Posterior vena cava (tissue), 2 donors: ENCODE measurements at regions not wholly inside any gene's neighbourhood (a gene's known extent, or its start where the extent isn't known, plus 50 kb on each side); places are given as distances from the start of the nearest gene placed in this dataset.

ENCODE experiments used
- DNase-seq: peaks from one replicate; pipeline ENCODE4 v3.0.0-alpha.2; 2020; ENCODE audit warnings: low spot score
- intact Hi-C, 2 donors: fragments of 100-400 bp; cut with DNase I; formaldehyde crosslinking; loops; one replicate each; pipeline versions ENCODE4 v1.14.1 to v1.14.2; 2022 to 2023
- donor health status: DM: yes; HTN: yes; CAD: no.
- donor health status: DM: yes; HTN: yes; CAD: no.

DNA sequence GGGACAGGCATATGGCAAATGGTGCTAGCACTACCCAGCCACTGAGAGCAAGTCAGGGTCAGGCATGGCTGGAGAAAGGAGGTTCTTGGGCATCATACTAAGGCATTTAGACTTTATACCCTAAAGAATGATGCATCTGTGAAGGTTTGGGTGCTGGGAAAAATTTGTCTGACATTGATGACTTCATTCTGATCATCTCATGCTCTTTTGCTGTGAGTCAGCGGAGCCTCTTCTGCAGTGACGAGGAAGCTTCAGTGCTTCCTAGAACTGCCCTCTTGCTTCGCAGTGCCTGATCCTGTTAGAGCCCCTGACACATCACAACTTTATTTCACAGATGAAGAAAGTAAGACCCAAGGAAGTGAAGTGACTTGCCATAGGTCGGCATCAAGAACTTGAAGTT lies 266.6 kb upstream of the GAS1 start:
- intact Hi-C loops = no loop called here

DNA sequence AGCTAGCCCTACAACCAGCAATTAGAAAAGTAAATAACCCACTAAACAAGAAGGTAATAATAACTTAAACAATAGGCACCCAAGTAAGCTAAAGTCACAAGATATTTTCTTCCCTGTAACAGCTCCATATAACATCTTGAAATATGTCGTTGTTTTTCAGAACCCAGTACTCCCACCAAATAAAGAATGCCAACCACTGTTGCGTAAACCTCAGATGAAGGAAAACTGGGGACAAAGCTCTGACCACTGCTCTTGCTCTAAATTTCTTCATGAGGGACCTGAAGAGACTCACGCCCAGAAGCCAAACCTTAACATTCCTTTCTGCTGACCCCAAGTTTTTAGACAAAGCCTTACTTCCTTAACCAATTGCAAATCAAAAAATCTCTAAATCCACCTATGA lies 267.7 kb upstream of the GAS1 start:
- no peak for DNase-seq
- intact Hi-C loops = no loop called here

More for the DNA sequence above, 266.6 kb upstream of the GAS1 start:
- DNase-seq = no peak

DNA sequence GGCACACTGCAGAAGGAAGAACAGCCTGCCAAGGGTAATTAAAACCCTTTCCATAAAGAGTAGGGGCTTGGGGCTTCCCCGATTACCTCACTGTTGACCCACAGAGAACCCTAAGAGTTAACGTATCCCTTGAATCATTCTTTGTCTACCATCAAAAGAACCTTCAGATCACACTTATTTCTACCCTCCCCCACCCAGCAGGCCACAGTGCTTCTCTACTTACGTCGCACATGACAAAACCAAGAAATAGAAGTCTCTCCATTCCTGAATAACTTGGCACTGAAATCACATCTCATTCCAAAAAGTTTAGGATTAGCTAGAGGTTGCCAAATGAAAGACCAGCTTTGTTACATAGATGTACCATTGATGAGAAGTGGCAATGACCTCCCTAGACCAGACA lies 268.7 kb upstream of the GAS1 start:
- intact Hi-C loops = no loop called here
- DNase-seq = no peak

DNA sequence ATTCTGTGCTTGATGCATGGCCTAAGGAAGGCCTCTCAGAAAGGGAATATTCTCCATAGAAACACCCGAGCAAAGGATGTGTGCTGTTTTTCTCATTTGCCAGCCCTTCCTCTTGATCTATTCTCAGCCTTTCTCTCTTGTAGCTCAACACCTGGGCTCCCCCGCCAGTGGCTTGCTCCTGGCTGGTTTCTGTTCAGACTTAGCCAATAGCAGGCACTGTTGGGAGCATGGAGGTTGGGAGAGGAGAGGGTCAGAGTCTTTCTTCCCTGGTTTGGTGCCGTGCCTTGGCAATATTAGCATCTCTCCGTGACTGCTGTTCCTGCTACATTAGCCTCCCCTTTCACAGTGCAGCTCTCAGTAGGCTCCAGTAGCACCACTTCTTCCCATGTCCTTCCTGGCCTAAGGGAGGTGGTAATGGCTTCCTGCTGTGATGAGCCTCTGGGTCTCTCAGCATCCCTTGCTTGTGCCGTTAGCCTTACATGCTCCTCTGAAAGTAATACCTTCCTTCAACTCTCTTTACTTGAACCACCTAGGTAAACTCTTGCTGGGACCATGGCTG lies 269.7 kb upstream of the GAS1 start:
- no peak for DNase-seq
- intact Hi-C loops = no loop called here

GRCh38 chr9:87223392-87224246 lies 274.0 kb upstream of the DAPK1 start:
- intact Hi-C loops = no loop called here
- DNase-seq = no peak

DNA sequence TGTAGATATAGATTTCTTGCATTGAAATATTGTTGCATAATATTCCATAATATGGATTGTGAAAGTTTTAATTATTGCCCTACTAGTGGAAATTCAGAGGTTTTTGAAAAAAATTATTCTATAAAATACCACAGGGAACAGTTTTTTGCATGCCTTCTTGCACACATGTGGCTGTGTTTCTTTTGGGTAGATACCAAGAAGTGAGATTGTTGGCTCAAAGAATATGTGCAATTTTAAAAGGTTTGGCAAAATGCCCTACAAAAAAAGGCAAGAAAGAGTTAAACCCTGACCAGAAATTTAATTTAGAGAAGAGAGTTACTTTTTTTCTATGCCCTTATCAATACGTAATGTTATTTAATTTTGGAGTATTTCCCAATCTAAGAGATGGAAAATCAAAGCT lies 270.8 kb upstream of the DAPK1 start:
- DNase-seq = no peak
- intact Hi-C loops = loop anchor here in 1 of 2 donors (5.0 kb wide), 1 partner anchor 1110 kb away; no protein-coding TSS in a partner anchor

DNA sequence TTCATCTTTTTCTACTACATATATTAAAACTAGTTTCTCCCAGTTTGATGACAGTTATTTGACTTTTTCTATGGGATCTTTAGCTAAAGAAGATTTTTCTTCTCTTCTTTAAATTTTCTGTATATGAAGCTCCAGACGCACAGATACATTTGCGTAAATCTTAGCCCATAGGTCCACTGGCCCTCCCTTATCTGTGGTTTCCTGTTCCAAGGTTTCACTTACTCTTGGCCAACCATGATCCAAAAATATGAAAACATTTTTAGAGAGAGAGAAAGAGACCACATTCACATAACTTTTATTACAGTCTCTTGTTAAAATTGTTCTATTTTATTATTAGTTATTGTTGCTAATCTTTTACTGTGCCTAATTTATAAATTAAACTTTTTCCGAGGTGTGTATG lies 270.2 kb upstream of the DAPK1 start:
- intact Hi-C loops = loop anchor here in 1 of 2 donors (5.0 kb wide), 1 partner anchor 1110 kb away; no protein-coding TSS in a partner anchor

GRCh38 chr9:87229108-87229507 lies 268.6 kb upstream of the DAPK1 start:
- no peak for DNase-seq
- intact Hi-C loops = loop anchor here in 1 of 2 donors (5.0 kb wide), 1 partner anchor 1112 kb away; no protein-coding TSS in a partner anchor

More for the DNA sequence above, 270.2 kb upstream of the DAPK1 start:
- DNase-seq = no peak

- DNase-seq = no peak
- intact Hi-C loops = no loop called here
Observed at GRCh38 chr9:87233431-87233830, 264.2 kb upstream of the DAPK1 start.

GRCh38 chr9:87233899-87234455 lies 263.7 kb upstream of the DAPK1 start:
- no peak for DNase-seq
- intact Hi-C loops = no loop called here

GRCh38 chr9:87234854-87235253 lies 262.8 kb upstream of the DAPK1 start:
- DNase-seq = no peak
- intact Hi-C loops = no loop called here

DNA sequence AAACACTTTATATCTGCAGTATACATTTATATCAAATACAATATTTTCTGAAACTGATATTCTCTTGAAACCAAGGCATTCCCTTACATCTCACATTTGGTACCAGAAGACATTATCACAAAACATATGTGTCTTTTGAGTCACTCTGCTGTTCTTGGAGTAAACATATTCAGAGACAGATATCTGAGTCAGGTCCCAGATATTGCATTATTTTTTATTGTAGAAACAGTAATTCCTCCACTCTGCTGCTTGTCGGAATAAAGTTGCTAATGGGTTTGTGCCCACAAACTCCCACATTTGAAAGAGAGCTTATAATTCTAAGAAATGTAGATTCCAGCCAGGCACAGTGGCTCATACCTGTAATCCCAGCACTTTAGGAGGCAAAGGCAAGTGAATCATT lies 261.1 kb upstream of the DAPK1 start:
- intact Hi-C loops = no loop called here
- DNase-seq = no peak

DNA sequence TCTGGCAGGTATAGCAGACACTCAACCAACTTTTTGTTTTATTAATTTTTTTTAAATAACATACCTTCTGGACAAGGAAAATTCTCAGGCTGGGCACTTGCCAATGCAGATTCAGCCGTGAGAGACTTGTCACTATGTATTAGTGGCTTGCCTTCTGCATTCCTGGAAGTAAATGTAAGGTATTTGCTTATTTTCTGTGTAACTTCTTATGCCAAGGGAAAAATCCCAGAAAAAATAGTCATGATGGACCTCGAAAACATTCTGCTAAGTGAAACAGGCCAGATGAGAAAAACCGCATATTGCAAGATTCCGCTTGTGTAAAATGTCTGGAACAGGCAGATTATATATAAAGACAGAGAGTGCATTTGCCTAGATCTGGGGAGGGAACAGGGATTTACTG lies 260.3 kb upstream of the DAPK1 start:
- intact Hi-C loops = no loop called here
- DNase-seq = no peak

DNA sequence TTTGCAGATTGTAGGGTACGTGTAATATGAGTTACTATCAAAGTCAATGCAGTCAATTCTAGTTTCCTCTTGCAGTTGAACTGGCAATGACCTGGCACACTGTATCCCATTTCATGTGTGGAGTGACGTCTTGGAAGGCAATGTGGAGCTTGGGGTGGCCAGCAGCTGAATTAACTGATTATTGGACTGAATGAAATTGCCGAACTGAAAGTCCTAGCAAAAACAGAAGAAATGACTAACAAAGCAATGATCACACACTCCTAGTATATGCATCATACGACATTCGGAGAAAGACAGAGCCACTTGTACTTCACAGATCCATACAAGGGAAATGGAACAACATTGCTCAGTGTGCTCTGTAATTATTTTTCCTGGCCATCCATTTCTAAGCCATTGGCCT lies 259.1 kb upstream of the DAPK1 start:
- DNase-seq = no peak
- intact Hi-C loops = no loop called here

DNA sequence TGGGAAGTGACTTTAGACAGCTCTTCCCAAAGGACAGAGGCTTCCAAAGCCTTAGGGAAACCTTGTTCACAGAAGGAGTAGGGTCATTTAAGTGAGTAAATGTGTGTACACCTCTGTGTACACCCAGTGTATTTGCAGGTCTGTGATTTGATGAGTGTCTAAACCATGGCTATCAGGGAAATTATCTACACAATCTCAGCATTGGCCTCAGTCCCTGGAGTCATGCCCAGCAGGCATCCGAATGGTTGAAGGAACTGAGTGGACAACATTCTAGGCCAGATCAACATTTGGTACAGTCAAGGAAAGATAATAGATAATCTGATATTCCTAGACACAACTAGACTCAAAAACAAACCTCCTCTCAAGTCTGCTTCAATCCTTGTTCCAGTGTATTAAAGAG lies 258.4 kb upstream of the DAPK1 start:
- no peak for DNase-seq
- intact Hi-C loops = no loop called here

DNA sequence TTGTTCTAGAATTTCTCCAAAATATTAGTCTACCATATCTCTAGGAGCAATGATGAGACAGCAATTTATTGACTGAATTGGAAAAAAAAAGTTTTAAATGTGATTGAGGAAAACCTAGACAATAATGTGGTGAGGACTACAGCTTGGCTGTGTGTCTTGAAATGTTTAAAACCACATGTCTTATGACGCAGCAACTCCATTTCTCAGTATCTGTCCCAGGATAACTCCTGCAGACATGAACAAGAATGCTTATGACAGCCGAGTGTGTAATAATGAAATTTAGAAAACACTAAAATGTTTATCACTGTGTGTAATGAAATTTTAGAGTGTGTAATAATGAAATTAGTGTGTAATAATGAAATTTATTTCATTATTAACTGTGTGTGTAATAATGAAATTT lies 254.1 kb upstream of the DAPK1 start:
- intact Hi-C loops = no loop called here
- no peak for DNase-seq

GRCh38 chr9:87245271-87245670 lies 252.4 kb upstream of the DAPK1 start:
- no peak for DNase-seq
- intact Hi-C loops = loop anchor here in 1 of 2 donors (5.0 kb wide), 2 partner anchors 1118 to 1687 kb away; no protein-coding TSS in a partner anchor

GRCh38 chr9:87247097-87247496 lies 250.6 kb upstream of the DAPK1 start:
- intact Hi-C loops = loop anchor here in 1 of 2 donors (5.0 kb wide), 2 partner anchors 1120 to 1685 kb away; no protein-coding TSS in a partner anchor
- DNase-seq = no peak

DNA sequence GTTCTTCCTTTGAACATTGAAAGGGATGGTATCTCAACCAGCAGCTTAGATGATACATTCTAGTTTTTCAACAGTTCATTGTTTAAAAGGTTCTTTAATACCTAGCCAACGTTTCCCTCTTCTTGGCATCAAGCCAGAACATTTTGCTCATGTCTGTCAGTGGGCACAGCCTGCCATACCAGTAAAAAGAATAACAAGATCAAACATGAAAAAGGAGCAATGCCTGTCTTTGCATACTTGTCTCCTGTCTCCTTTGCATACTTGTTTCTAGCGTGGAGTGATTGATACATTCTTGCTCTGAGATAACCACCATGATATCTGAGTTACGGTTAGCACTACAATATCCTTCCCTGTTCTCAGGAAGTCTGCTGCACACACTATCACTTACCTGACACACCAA lies 248.6 kb upstream of the DAPK1 start:
- intact Hi-C loops = loop anchor here in 1 of 2 donors (5.0 kb wide), 2 partner anchors 1122 to 1683 kb away; no protein-coding TSS in a partner anchor
- no peak for DNase-seq

GRCh38 chr9:87250205-87250604 lies 247.5 kb upstream of the DAPK1 start:
- intact Hi-C loops = loop anchor here in 1 of 2 donors (10.0 kb wide), 1 partner anchor 305 kb away; the partner anchor contains the start of gene GAS1
- DNase-seq = no peak
